Neuronal stem cell (in vitro differentiated cells): ENCODE measurements at regions not wholly inside any gene's neighbourhood (a gene's known extent, or its start where the extent isn't known, plus 50 kb on each side); places are given as distances from the start of the nearest gene placed in this dataset.

Experiments
- DNase-seq: peaks from one replicate; pipeline ENCODE4 v3.0.0-alpha.2; 2013; ENCODE audit warnings: low spot score
- H2AFZ ChIP-seq: one replicate; pipeline ENCODE4 v1.6.1; 2013; ENCODE audit warnings: mild to moderate bottlenecking, low read length, inconsistent platforms
- H2AK5ac ChIP-seq: 2 replicates; pipeline ENCODE4 v1.6.1; 2013; ENCODE audit warnings: low read depth, mild to moderate bottlenecking, inconsistent platforms, low read length, moderate library complexity, mixed read lengths
- H2BK120ac ChIP-seq: 2 replicates; pipeline ENCODE4 v1.6.1; 2013; ENCODE audit warnings: low read depth, mild to moderate bottlenecking, inconsistent platforms, low read length, moderate library complexity, mixed read lengths
- H2BK12ac ChIP-seq: one replicate; pipeline ENCODE4 v1.6.1; 2013; ENCODE audit warnings: low read length, inconsistent platforms
- H2BK15ac ChIP-seq: 2 replicates; pipeline ENCODE4 v1.6.1; 2013; ENCODE audit warnings: mild to moderate bottlenecking, low read length, inconsistent platforms, mixed read lengths
- H2BK5ac ChIP-seq: one replicate; pipeline ENCODE4 v1.6.1; 2013; ENCODE audit warnings: inconsistent platforms, mild to moderate bottlenecking, low read length, moderate library complexity
- H3K14ac ChIP-seq: one replicate; pipeline ENCODE4 v1.6.1; 2013; ENCODE audit warnings: low read length, inconsistent platforms
- H3K18ac ChIP-seq: 2 replicates; pipeline ENCODE4 v1.6.1; 2013; ENCODE audit warnings: low read length, inconsistent platforms
- H3K23ac ChIP-seq: 2 replicates; pipeline ENCODE4 v1.6.1; 2013; ENCODE audit warnings: low read depth, mild to moderate bottlenecking, mixed read lengths, low read length, inconsistent platforms; ENCODE audit not compliant: poor library complexity
- H3K27ac ChIP-seq: replicated peaks from 3 replicates; pipeline ENCODE4 v1.5.1; 2013; ENCODE audit warnings: low read length, inconsistent platforms
- H3K27me3 ChIP-seq, 3 experiments: 2 replicates each; pipeline ENCODE4 v1.6.1; 2013; ENCODE audit warnings: low read length in 3 of 3, mild to moderate bottlenecking in 2 of 3, inconsistent platforms in 1 of 3, low read depth in 1 of 3, mixed read lengths in 1 of 3, moderate library complexity in 1 of 3; ENCODE audit not compliant: control insufficient read depth in 3 of 3, insufficient read depth in 3 of 3
- H3K36me3 ChIP-seq, 2 donors: replicated peaks in 1 of 2; 2 replicates each; pipeline ENCODE4 v1.6.1; 2013; ENCODE audit warnings: low read length in 2 of 2; ENCODE audit not compliant: control insufficient read depth in 2 of 2, insufficient read depth in 2 of 2
- H3K4ac ChIP-seq: 2 replicates; pipeline ENCODE4 v1.6.1; 2013; ENCODE audit warnings: inconsistent platforms, mild to moderate bottlenecking, low read length, moderate library complexity
- H3K4me1 ChIP-seq, 2 donors: 1 replicate in 1 of 2; 2 replicates in 1 of 2; pipeline ENCODE4 v1.6.1; 2013; ENCODE audit warnings: low read length in 2 of 2, low read depth in 1 of 2; ENCODE audit not compliant: control insufficient read depth in 2 of 2, insufficient read depth in 1 of 2
- H3K4me2 ChIP-seq: one replicate; pipeline ENCODE4 v1.6.1; 2013; ENCODE audit warnings: mild to moderate bottlenecking, low read length, inconsistent platforms; ENCODE audit not compliant: insufficient read depth, poor library complexity, severe bottlenecking
- H3K4me3 ChIP-seq, 2 donors: 2 replicates each; pipeline ENCODE4 v1.5.1; 2013; ENCODE audit warnings: low read length in 2 of 2, mild to moderate bottlenecking in 2 of 2, inconsistent platforms in 1 of 2, moderate library complexity in 1 of 2
- H3K79me1 ChIP-seq: one replicate; pipeline ENCODE4 v1.6.1; 2013; ENCODE audit warnings: low read depth, mild to moderate bottlenecking, inconsistent platforms, low read length, moderate library complexity
- H3K9ac ChIP-seq: one replicate; pipeline ENCODE4 v1.6.1; 2013; ENCODE audit warnings: mild to moderate bottlenecking, low read depth, low read length, inconsistent platforms; ENCODE audit not compliant: poor library complexity
- H3K9me3 ChIP-seq, 2 donors: replicated peaks in 1 of 2; 2 replicates each; pipeline versions ENCODE3 to v1.6.1; 2013; ENCODE audit warnings: low read length in 2 of 2, mild to moderate bottlenecking in 2 of 2, inconsistent platforms in 1 of 2, low read depth in 1 of 2, mixed read lengths in 1 of 2, moderate library complexity in 1 of 2; ENCODE audit not compliant: control insufficient read depth in 2 of 2, insufficient read depth in 1 of 2
- H4K8ac ChIP-seq: one replicate; pipeline ENCODE4 v1.6.1; 2013; ENCODE audit warnings: low read depth, mild to moderate bottlenecking, inconsistent platforms, low read length, moderate library complexity
- H4K91ac ChIP-seq: one replicate; pipeline ENCODE4 v1.6.1; 2013; ENCODE audit warnings: low read length, low read depth, mild to moderate bottlenecking, inconsistent platforms; ENCODE audit not compliant: poor library complexity
- WGBS, 2 donors: extraction: QIAGEN DNeasy Blood & Tissue Kit; methylation state at CpG; one replicate each; pipeline ENCODE4 v1.1.7; 2013; ENCODE audit warnings: missing lambda C conversion rate in 2 of 2, mixed read lengths in 1 of 2; ENCODE audit not compliant: insufficient read length in 2 of 2, insufficient replicate concordance in 1 of 2; ENCODE audit errors: extremely low coverage in 2 of 2; 5-methylcytosine and 5-hydroxymethylcytosine counted together

DNA sequence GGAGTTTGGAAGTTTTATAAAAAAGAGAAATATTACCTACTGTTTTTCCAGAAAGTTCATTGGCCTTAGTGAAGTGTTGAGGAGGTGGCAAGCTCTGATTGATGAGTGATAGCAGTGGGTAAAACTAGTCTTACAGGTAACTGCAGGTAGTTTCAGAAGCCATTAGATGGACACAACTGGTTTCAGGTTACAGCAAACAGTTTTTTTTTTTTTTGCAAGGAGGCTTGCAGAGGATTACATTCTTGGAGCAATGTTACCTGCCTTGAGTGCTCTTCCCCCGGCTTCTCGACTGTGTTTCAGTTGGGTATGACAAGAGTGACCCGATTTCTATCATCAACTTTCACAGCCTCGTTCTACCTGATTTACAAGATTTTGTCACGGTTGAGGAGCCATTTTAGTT, 333.4 kb downstream of the YTHDC2 start:
- no CpG with 5 or more reads among the region's 5 CpGs for WGBS, 2 donors
- H3K36me3 ChIP-seq, result no peaks in the 10 kb centered on the region
- H4K91ac ChIP-seq, result no peak overlapping the region
- H3K9ac ChIP-seq, result no peak overlapping the region
- no peak overlapping the region for H3K4ac ChIP-seq
- H3K14ac ChIP-seq, result no peak overlapping the region
- H3K4me3 ChIP-seq, result no peak overlapping the region
- no peak overlapping the region for H2BK12ac ChIP-seq
- H2AK5ac ChIP-seq, result no peak overlapping the region
- no peak overlapping the region for H3K18ac ChIP-seq
- H2BK5ac ChIP-seq, result no peak overlapping the region
- no peak overlapping the region for H3K23ac ChIP-seq
- no peaks in the 10 kb centered on the region for H3K79me1 ChIP-seq
- no peaks in the 10 kb centered on the region for H3K27me3 ChIP-seq
- no peak overlapping the region for H4K8ac ChIP-seq
- no peak overlapping the region for H3K4me2 ChIP-seq
- no peak overlapping the region for H2BK120ac ChIP-seq
- H2BK15ac ChIP-seq, result no peak overlapping the region
- no peaks in the 10 kb centered on the region for H3K4me1 ChIP-seq
- no peak for DNase-seq
- H3K9me3 ChIP-seq, result no peaks in the 10 kb centered on the region
- H2AFZ ChIP-seq, result no peak overlapping the region
- H3K27ac ChIP-seq, result no peak overlapping the region

DNA sequence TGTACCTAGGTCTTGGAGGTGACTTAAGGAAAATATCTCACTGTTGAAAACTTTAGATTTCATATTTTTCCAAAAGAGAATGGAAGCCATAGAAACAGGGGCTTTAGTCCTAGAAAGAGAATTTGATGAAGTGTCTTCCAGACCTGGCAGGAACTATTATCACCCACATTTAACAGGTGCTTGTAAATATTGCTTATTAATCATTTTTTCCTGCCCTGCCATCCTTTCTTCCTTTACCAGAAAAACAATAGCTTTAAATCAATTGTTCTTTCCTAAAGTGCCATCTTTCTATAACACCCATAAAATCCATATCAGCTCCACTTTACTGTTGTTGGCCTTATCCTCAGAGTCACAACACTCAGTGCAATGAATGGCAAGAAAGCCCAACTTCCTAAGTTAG, 350.9 kb downstream of the YTHDC2 start:
- H3K79me1 ChIP-seq, result no peaks in the 10 kb centered on the region
- no peaks in the 10 kb centered on the region for H3K36me3 ChIP-seq
- H2AFZ ChIP-seq, result no peak overlapping the region
- no peak overlapping the region for H3K14ac ChIP-seq
- H2BK120ac ChIP-seq, result no peak overlapping the region
- H2BK5ac ChIP-seq, result no peak overlapping the region
- H3K9me3 ChIP-seq, result peaks cover 0 to 5% of the 10 kb centered on the region in 2 donors
- no peak overlapping the region for H2BK12ac ChIP-seq
- no peak overlapping the region for H4K8ac ChIP-seq
- no peak overlapping the region for H2AK5ac ChIP-seq
- no peak overlapping the region for H3K18ac ChIP-seq
- no peak overlapping the region for H3K27ac ChIP-seq
- no peak overlapping the region for H3K9ac ChIP-seq
- H2BK15ac ChIP-seq, result no peak overlapping the region
- no peak overlapping the region for H3K23ac ChIP-seq
- H3K4me2 ChIP-seq, result no peak overlapping the region
- no peak overlapping the region for H3K4me3 ChIP-seq
- H3K27me3 ChIP-seq, result no peaks in the 10 kb centered on the region
- H3K4me1 ChIP-seq, result no peaks in the 10 kb centered on the region
- no peak for DNase-seq
- no peak overlapping the region for H4K91ac ChIP-seq
- no peak overlapping the region for H3K4ac ChIP-seq

DNA sequence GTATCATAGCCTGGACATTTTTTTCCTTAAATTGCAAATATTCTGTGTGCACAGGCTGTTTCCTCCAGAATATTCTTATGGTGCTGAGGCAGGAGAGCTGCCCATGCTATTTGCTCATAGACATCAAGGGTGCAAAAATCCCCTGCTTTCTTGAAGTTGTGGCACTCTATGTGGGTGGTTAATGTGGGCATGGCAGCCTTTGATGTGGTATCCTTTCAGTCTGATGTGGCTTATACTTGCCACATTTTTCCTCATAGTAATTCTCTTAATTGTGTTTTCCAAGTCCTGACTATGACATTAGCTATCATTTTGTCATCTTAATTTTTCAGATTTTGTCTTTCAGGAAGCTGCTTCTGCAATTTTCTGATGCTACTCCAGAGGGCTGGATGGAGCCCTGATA, 353.3 kb downstream of the YTHDC2 start:
- Histone ChIP-seq H3K23ac (no peak overlapping the region), H3K36me3 (no peaks in the 10 kb centered on the region), H2AFZ (no peak overlapping the region), H3K14ac (no peak overlapping the region), H2BK12ac (no peak overlapping the region), H3K79me1 (no peaks in the 10 kb centered on the region), H4K91ac (no peak overlapping the region), H3K9ac (no peak overlapping the region), H2BK5ac (no peak overlapping the region), H3K27ac (no peak overlapping the region), H3K4ac (no peak overlapping the region), H2BK15ac (no peak overlapping the region), H3K4me1 (no peaks in the 10 kb centered on the region), H3K4me3 (no peak overlapping the region), H3K27me3 (no peaks in the 10 kb centered on the region), H3K9me3 (peaks cover 0 to 2% of the 10 kb centered on the region in 2 donors), H2AK5ac (no peak overlapping the region), H4K8ac (no peak overlapping the region), H3K18ac (no peak overlapping the region), H2BK120ac (no peak overlapping the region), H3K4me2 (no peak overlapping the region)
- DNase-seq, result no peak

DNA sequence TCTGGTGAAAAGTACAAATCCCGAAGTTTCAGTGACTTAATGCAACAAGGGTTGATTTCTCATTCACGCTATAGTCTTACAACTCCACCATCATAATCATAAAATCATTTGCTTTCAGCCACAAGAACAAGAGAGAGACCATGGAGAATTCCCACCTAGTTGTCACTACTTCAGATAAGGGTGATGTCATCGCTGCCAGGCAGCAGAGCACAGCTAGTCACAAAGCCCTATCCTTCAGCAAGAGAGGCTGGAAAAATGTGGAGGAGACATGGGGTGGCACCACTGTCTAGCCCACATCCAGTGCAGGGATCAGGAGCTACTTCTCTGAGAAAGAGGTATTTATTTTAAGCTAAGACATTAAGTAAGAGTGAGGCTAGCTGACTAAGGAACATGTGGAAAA, 356.1 kb downstream of the YTHDC2 start:
- Histone ChIP-seq H4K8ac (no peak overlapping the region), H3K27ac (no peak overlapping the region)

More for the DNA sequence above, 356.1 kb downstream of the YTHDC2 start:
- no CpG with 5 or more reads among the region's 3 CpGs for WGBS, 2 donors
- Histone ChIP-seq H2BK120ac (no peak overlapping the region), H2BK5ac (no peak overlapping the region), H3K4me2 (no peak overlapping the region), H3K23ac (no peak overlapping the region), H3K9me3 (peaks cover 0 to 2% of the 10 kb centered on the region in 2 donors), H3K9ac (no peak overlapping the region), H3K14ac (no peak overlapping the region), H2BK15ac (no peak overlapping the region), H2AK5ac (no peak overlapping the region), H3K18ac (no peak overlapping the region), H3K4me3 (no peak overlapping the region), H2AFZ (no peak overlapping the region), H3K27me3 (no peaks in the 10 kb centered on the region), H2BK12ac (no peak overlapping the region), H4K91ac (no peak overlapping the region), H3K4ac (no peak overlapping the region), H3K79me1 (no peaks in the 10 kb centered on the region), H3K36me3 (no peaks in the 10 kb centered on the region), H3K4me1 (no peaks in the 10 kb centered on the region)
- DNase-seq, result no peak
